ENCODE measurements at regions not wholly inside any gene's neighbourhood (a gene's known extent, or its start where the extent isn't known, plus 50 kb on each side); places are given as distances from the start of the nearest gene placed in this dataset.
A peak's percentile ranks its signal among the peaks of the same experiment; 100 is the strongest.

DNA sequence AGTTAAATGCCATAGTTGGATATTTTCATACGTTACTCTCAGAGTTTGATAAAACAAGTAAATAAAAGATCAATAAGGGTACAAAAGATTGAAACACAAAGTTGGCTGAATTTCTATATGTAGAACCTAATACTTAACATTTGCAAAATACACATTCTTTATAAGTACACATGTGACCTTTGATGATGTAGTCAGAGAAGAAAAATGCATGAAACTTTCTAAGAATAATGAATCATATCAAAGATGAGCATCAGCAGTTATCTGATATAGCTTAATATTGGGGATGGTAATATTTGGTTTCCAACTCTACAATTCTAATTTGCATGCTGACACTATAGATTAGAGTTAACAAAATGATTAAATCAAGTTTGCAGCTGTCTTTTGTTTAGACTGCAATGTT, 188.0 kb upstream of the TGFBR2 start:
- peak; percentile 40 for DNase-seq (ENCODE audit: low read depth)
- H3K4me3 ChIP-seq (ENCODE audit: control insufficient read depth, low read depth, low read length): no peak overlapping the region

DNA sequence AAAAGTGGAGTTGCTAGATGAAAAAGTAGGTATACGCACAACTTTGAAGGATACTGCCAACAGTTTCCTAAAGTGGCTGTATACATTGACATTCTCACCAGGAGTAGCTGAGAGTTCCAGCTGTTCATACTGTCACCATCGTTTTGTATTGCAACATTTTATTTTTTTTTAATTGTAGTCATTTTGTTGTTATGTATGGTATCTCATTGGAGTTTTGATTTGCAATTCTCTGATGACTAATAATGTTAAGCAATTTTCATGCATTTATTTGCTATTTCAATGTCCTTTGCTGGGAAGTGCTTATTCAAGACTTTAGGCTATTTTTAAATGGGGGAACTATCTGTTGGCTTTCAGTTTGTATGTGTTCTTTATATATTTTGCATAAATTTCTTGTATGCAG, 185.1 kb upstream of the TGFBR2 start:
- H3K4me3 ChIP-seq (ENCODE audit: control insufficient read depth, low read depth, low read length): no peak overlapping the region
- peak; percentile 91 for DNase-seq (ENCODE audit: low read depth)
- TF ChIP-seq CTCF (conservative IDR thresholded peaks at IDR 0.05; ENCODE audit: control insufficient read depth, insufficient read depth, low read depth, low read length): no peak

More for the DNA sequence above, 188.0 kb upstream of the TGFBR2 start:
- TF ChIP-seq CTCF (conservative IDR thresholded peaks at IDR 0.05; ENCODE audit: control insufficient read depth, insufficient read depth, low read depth, low read length): no peak

GRCh38 chr3:30426293-30426993, 180.0 kb upstream of the TGFBR2 start:
- H3K4me3 ChIP-seq (ENCODE audit: control insufficient read depth, low read depth, low read length): no peak overlapping the region
- TF ChIP-seq CTCF (conservative IDR thresholded peaks at IDR 0.05; ENCODE audit: control insufficient read depth, insufficient read depth, low read depth, low read length): no peak
- DNase-seq (ENCODE audit: low read depth): peak; percentile 83

DNA sequence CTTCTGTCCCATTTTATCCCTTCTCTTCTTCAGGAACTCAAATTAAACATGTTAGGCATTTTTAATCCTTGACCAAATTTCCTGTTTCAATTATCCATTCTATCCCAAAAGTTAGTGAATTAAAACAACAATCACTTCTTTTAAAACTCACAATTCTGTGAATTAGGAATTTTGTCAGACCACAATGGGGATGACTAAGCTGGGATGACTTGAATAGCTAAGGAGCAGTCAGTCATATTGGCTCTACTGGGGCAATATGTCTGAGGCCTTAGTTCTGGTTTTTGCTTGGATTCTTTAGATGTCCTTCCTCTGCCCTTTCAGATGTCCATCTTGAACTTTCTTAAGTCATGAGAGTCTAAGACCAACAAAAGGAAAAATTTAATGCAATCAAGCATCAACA, 178.2 kb upstream of the TGFBR2 start:
- no peak for TF ChIP-seq CTCF (conservative IDR thresholded peaks at IDR 0.05; ENCODE audit: control insufficient read depth, insufficient read depth, low read depth, low read length)
- no peak overlapping the region for H3K4me3 ChIP-seq (ENCODE audit: control insufficient read depth, low read depth, low read length)
- peak; percentile 79 for DNase-seq (ENCODE audit: low read depth)

DNA sequence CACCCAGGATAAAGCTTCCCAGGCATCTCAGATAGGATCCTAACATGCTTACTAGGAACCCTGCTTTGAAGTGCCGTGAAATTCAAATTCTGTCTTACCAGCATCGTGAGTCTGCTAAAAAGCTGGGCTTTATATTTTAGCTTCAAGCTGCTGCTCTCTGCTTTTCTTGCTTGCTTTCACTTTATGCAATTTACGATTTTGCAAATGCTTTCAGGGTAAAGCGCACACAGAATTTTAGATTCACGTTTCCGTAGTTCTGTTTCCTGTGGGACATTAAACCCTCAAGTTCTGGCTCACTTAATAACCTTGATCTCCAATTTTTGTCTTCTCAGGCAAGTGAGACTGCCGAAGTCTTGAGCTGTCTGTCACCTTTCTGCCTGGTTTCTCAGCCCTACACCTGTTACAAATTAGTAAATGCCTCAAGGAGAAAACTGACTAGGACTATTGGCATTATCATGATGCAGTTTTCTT, 170.5 kb upstream of the TGFBR2 start:
- peak; percentile 39 for DNase-seq (ENCODE audit: low read depth)
- no peak for TF ChIP-seq CTCF (conservative IDR thresholded peaks at IDR 0.05; ENCODE audit: control insufficient read depth, insufficient read depth, low read depth, low read length)
- H3K4me3 ChIP-seq (ENCODE audit: control insufficient read depth, low read depth, low read length): peak overlapping the region; percentile 6

- peak; percentile 90 for DNase-seq (ENCODE audit: low read depth)
- no peak overlapping the region for H3K4me3 ChIP-seq (ENCODE audit: control insufficient read depth, low read depth, low read length)
- TF ChIP-seq CTCF (conservative IDR thresholded peaks at IDR 0.05; ENCODE audit: control insufficient read depth, insufficient read depth, low read depth, low read length): no peak
Measured at GRCh38 chr3:30437171-30437601, 169.2 kb upstream of the TGFBR2 start.
